ENCODE measurements at regions not wholly inside any gene's neighbourhood (a gene's known extent, or its start where the extent isn't known, plus 50 kb on each side); places are given as distances from the start of the nearest gene placed in this dataset.
A peak's percentile ranks its signal among the peaks of the same experiment; 100 is the strongest.

- no peak for TF ChIP-seq CTCF (IDR thresholded peaks at IDR 0.05; ENCODE audit: insufficient read depth, low read length, missing control alignments)
- ChIA-PET CTCF (interaction anchor here (3.6 kb wide), 1 partner anchor 11 kb away, joined by 22 read pairs; no protein-coding TSS in a partner anchor), POLR2A (no interaction called here)
These were observed 264.2 kb downstream of the AACS start for GRCh38 chr12:125329239-125330102.

GRCh38 chr12:125330645-125331341 lies 265.6 kb downstream of the AACS start:
- ChIA-PET CTCF (interaction anchor here (0.8 to 3.6 kb wide), 13 partner anchors 8 to 147 kb away, joined by 3 to 22 read pairs (median 4); no protein-coding TSS in a partner anchor), POLR2A (no interaction called here)
- no peak for DNase-seq (ENCODE audit: low read depth, low spot score)
- H3K4me3 ChIP-seq (ENCODE audit: low read depth, low read length) = peak overlapping the region; percentile 53
- peak; percentile 95 for TF ChIP-seq CTCF (IDR thresholded peaks at IDR 0.05; ENCODE audit: insufficient read depth, low read length, missing control alignments)

More at GRCh38 chr12:125329239-125330102, 264.2 kb downstream of the AACS start:
- DNase-seq (ENCODE audit: low read depth, low spot score) = no peak
- H3K4me3 ChIP-seq (ENCODE audit: low read depth, low read length) = no peak overlapping the region

GRCh38 chr12:125331342-125332052 lies 266.3 kb downstream of the AACS start:
- ChIA-PET CTCF (interaction anchor here (0.8 to 3.6 kb wide), 18 partner anchors 8 to 148 kb away, joined by 3 to 22 read pairs (median 4); no protein-coding TSS in a partner anchor), POLR2A (no interaction called here)
- peak overlapping the region; percentile 53 for H3K4me3 ChIP-seq (ENCODE audit: low read depth, low read length)
- no peak for TF ChIP-seq CTCF (IDR thresholded peaks at IDR 0.05; ENCODE audit: insufficient read depth, low read length, missing control alignments)
- no peak for DNase-seq (ENCODE audit: low read depth, low spot score)

GRCh38 chr12:125332900-125333299 lies 267.7 kb downstream of the AACS start:
- ChIA-PET CTCF (interaction anchor here (1.7 to 3.2 kb wide), 4 partner anchors 12 to 150 kb away, joined by 3 to 21 read pairs (median 8); no protein-coding TSS in a partner anchor), POLR2A (no interaction called here)

GRCh38 chr12:125336246-125336645 lies 271.0 kb downstream of the AACS start:
- DNase-seq (ENCODE audit: low read depth, low spot score) = no peak
- TF ChIP-seq CTCF (IDR thresholded peaks at IDR 0.05; ENCODE audit: insufficient read depth, low read length, missing control alignments) = no peak
- CTCF ChIA-PET = interaction anchor here (0.7 kb wide), 1 partner anchor 10 kb away, joined by 3 read pairs; no protein-coding TSS in a partner anchor
- H3K4me3 ChIP-seq (ENCODE audit: low read depth, low read length) = no peak overlapping the region
- POLR2A ChIA-PET = no interaction called here

More at GRCh38 chr12:125332900-125333299, 267.7 kb downstream of the AACS start:
- H3K4me3 ChIP-seq (ENCODE audit: low read depth, low read length) = no peak overlapping the region
- TF ChIP-seq CTCF (IDR thresholded peaks at IDR 0.05; ENCODE audit: insufficient read depth, low read length, missing control alignments) = no peak
- DNase-seq (ENCODE audit: low read depth, low spot score) = no peak
